Inferior parietal cortex (tissue), 1 donor: ENCODE measurements at regions not wholly inside any gene's neighbourhood (a gene's known extent, or its start where the extent isn't known, plus 50 kb on each side); places are given as distances from the start of the nearest gene placed in this dataset.

Experiments
- DNase-seq: peaks from one replicate; pipeline ENCODE4 v3.0.0-alpha.2; 2016; ENCODE audit errors: extremely low spot score

GRCh38 chr20:58111310-58112016 lies 117.0 kb downstream of the ANKRD60 start:
- peak; percentile 17 for DNase-seq

GRCh38 chr20:58109918-58110635 lies 118.4 kb downstream of the ANKRD60 start:
- no peak for DNase-seq

GRCh38 chr20:58109126-58109880 lies 119.2 kb downstream of the ANKRD60 start:
- peak; percentile 48 for DNase-seq

- DNase-seq: no peak
Observed at GRCh38 chr20:58107533-58107932, 120.9 kb downstream of the ANKRD60 start.

GRCh38 chr20:58106143-58106750 lies 122.2 kb downstream of the ANKRD60 start:
- no peak for DNase-seq

GRCh38 chr20:58103961-58104360 lies 124.5 kb downstream of the ANKRD60 start:
- DNase-seq: no peak

GRCh38 chr20:58103517-58103904 lies 124.9 kb downstream of the ANKRD60 start:
- DNase-seq: no peak

GRCh38 chr20:58102744-58103516 lies 125.5 kb downstream of the ANKRD60 start:
- no peak for DNase-seq

- DNase-seq: no peak
Observed at GRCh38 chr20:58102261-58102660, 126.2 kb downstream of the ANKRD60 start.

GRCh38 chr20:58100731-58101356 lies 127.6 kb downstream of the ANKRD60 start:
- no peak for DNase-seq

- DNase-seq: no peak
Observed at GRCh38 chr20:58099956-58100730, 128.3 kb downstream of the ANKRD60 start.

DNA sequence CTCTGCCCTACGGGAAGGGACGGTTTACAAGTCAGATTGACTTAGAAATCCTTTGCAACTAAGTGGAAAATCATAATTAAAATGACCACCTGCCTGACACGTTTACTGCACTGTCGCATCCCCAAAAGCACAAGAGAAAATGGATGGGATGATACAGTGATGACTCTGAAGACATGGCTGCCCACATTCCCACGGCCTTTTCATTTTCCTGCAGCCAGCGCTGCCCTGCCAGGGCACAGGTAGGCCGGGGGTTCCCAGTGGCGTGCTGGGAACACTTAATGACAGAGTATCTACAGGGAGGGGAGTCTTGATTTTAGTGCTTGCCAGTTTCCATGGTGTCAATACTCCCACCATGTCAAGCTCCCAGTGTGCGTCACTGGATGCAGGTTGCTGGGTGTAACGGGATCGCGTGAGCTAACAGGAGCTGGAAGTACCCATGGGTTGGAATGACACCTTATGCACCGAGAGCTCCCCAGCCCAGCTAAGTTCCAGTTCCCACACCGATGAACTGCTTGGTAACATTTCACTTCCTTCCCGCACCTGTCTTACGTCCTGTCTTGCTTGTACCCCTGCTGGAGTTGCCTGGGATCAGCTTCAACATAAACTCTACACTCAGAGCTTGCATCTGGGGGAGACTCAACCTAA lies 129.0 kb downstream of the ANKRD60 start:
- DNase-seq: no peak

- no peak for DNase-seq
Observed at GRCh38 chr20:58098571-58098970, 129.9 kb downstream of the ANKRD60 start.

DNA sequence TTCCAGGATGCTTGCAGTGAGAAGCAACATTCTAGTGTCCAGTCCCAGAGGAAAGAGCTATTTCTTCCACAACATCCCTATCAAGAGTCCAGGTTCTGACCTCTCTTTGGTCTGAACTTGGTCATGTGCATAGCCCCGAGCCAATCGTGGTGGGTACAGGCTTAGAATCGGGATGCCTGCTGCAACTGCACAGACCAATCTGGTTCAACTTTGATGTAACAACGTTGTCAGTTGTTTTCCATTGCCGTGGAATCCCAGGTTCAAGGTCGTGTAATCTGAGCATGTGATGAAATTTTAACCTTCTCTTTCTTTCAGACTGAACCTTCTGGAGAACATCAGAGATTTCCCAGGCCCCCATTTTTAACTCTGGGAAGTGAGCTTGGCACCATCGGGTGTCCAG lies 130.5 kb downstream of the ANKRD60 start:
- DNase-seq: no peak

DNA sequence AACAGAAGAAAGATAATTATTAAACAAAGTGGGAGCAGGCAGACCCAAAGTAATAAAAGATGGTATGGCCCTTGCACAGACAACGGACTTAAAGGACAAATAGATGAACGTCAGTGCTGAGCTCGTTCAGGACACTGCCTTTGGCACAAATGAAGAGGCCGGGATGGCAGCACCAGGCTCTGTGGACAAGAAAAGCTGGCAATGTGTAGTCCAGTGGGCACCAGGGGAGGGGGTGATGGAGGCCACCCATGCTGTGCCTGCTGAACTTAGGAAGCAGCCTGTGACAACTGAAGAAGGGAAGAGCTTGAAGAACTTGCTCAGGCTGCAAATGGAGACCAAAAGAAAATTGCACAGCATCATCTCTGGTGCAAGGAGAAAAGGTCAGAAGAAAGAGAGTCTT lies 131.0 kb downstream of the ANKRD60 start:
- DNase-seq: no peak

GRCh38 chr20:58096880-58097423 lies 131.5 kb downstream of the ANKRD60 start:
- DNase-seq: no peak

DNA sequence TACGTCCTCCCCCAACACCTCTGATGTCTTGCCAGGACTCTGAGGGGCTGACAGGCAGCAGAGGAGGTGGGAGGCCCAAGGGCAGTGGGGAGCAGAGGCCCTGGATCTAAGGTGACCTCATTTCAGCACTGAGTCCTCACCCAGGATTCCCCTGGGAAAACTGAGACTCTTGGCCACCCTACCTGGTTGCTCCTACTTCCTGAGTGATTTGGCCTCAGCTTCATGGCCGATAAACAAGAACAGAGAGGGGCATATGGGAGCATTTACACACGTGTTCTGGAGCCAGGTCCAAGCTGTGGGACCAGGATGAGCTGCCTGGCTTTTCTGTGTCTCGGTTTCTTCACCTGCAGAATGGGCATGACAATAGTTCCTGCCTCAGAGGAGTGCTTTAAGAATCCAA lies 133.8 kb downstream of the ANKRD60 start:
- DNase-seq: no peak

- no peak for DNase-seq
Observed at GRCh38 chr20:58094160-58094559, 134.3 kb downstream of the ANKRD60 start.

GRCh38 chr20:58092871-58093270 lies 135.6 kb downstream of the ANKRD60 start:
- no peak for DNase-seq
